ENCODE measurements at regions not wholly inside any gene's neighbourhood (a gene's known extent, or its start where the extent isn't known, plus 50 kb on each side); places are given as distances from the start of the nearest gene placed in this dataset.

DNA sequence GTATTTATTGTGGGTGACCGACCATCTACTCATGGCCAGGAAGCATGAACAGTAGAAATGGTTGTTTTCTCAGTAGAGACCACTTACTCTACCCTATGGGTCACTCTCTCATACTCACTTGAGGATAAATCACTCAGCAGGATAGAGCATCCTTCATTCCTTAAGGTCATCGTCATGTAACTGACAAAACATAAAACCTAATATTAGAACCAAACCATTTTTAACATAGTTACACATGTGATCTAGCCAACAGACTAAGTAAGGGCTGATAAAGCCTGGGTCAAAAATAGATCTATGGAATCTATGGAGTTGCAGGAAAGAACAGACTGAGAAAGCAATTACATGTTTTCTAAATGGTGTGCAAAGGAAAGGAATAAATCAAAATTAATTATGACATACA lies 769.1 kb downstream of the NTRK3 start:
- no peaks in the 10 kb centered on the region for H3K27me3 ChIP-seq

GRCh38 chr15:87483468-87483867 lies 773.1 kb downstream of the NTRK3 start:
- H3K4me3 ChIP-seq: no peak overlapping the region
- H3K27ac ChIP-seq: no peak overlapping the region
- H3K36me3 ChIP-seq: no peaks in the 10 kb centered on the region
- no peak for DNase-seq
- H3K27me3 ChIP-seq: no peaks in the 10 kb centered on the region
- WGBS, 5 donors: 63 to 85% (median 74%) methylated on average over 1 of the region's 1 CpG
- no peaks in the 10 kb centered on the region for H3K9me3 ChIP-seq
- no peaks in the 10 kb centered on the region for H3K4me1 ChIP-seq
- TF ChIP-seq POLR2A (IDR thresholded peaks at IDR 0.05): no peak
- no peak for TF ChIP-seq EP300 (IDR thresholded peaks at IDR 0.05)
- TF ChIP-seq, protein P1, sequence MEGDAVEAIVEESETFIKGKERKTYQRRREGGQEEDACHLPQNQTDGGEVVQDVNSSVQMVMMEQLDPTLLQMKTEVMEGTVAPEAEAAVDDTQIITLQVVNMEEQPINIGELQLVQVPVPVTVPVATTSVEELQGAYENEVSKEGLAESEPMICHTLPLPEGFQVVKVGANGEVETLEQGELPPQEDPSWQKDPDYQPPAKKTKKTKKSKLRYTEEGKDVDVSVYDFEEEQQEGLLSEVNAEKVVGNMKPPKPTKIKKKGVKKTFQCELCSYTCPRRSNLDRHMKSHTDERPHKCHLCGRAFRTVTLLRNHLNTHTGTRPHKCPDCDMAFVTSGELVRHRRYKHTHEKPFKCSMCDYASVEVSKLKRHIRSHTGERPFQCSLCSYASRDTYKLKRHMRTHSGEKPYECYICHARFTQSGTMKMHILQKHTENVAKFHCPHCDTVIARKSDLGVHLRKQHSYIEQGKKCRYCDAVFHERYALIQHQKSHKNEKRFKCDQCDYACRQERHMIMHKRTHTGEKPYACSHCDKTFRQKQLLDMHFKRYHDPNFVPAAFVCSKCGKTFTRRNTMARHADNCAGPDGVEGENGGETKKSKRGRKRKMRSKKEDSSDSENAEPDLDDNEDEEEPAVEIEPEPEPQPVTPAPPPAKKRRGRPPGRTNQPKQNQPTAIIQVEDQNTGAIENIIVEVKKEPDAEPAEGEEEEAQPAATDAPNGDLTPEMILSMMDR (IDR thresholded peaks at IDR 0.05): no peak
- no peak for TF ChIP-seq POLR2AphosphoS5 (IDR thresholded peaks at IDR 0.05)
- intact Hi-C loops (cut with DNase I; ENCODE audit: low total_unique reads): no loop called here

More for the DNA sequence above, 769.1 kb downstream of the NTRK3 start:
- H3K27ac ChIP-seq: no peak overlapping the region
- H3K36me3 ChIP-seq: no peaks in the 10 kb centered on the region
- no peak overlapping the region for H3K4me3 ChIP-seq
- intact Hi-C loops (cut with DNase I; ENCODE audit: low total_unique reads): no loop called here
- no peak for DNase-seq
- no peaks in the 10 kb centered on the region for H3K4me1 ChIP-seq
- H3K9me3 ChIP-seq: peaks cover 0 to 5% (median 0%) of the 10 kb centered on the region in 4 donors
- WGBS, 5 donors: 66 to 79% (median 74%) methylated on average over 2 of the region's 2 CpGs
- TF ChIP-seq, protein P1 (IDR thresholded peaks at IDR 0.05): no peak
- no peak for TF ChIP-seq EP300 (IDR thresholded peaks at IDR 0.05)
- TF ChIP-seq POLR2A (IDR thresholded peaks at IDR 0.05): no peak
- TF ChIP-seq POLR2AphosphoS5 (IDR thresholded peaks at IDR 0.05): no peak

DNA sequence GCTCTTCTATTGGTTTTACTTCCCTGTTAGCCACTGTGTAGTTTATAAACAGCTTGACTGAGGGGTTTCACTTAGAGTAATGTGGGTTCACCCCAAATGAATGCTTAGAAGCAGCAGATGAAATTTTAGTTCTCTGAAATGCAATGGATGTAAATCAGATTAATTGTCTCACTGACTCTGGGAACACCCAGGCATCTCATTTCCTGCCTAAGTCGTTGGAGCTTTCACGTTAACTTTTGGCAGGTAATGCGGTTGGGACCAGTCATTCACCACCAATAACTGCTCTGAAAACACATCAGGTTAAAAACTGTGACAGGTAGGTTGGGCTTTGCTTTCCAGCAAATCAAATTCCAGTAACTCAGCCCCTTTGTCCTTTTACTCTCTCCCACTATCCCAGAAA lies 775.4 kb downstream of the NTRK3 start:
- 65 to 82% (median 71%) methylated on average over 3 of the region's 3 CpGs for whole genome bisulfite sequencing, 5 donors
- no peak overlapping the region for H3K4me3 ChIP-seq

GRCh38 chr15:87478687-87479072 lies 777.9 kb downstream of the NTRK3 start:
- H3K36me3 ChIP-seq: no peaks in the 10 kb centered on the region
- 68 to 83% (median 75%) methylated on average over 2 of the region's 2 CpGs for WGBS, 5 donors
- H3K4me1 ChIP-seq: peaks cover 0 to 9% (median 0%) of the 10 kb centered on the region in 4 donors
- no peak overlapping the region for H3K4me3 ChIP-seq
- H3K9me3 ChIP-seq: no peaks in the 10 kb centered on the region
- intact Hi-C loops (cut with DNase I; ENCODE audit: low total_unique reads): no loop called here
- H3K27ac ChIP-seq: no peak overlapping the region
- H3K27me3 ChIP-seq: no peaks in the 10 kb centered on the region
- TF ChIP-seq POLR2AphosphoS5 (IDR thresholded peaks at IDR 0.05): no peak
- TF ChIP-seq, protein P1 (IDR thresholded peaks at IDR 0.05): no peak
- TF ChIP-seq EP300 (IDR thresholded peaks at IDR 0.05): no peak
- TF ChIP-seq POLR2A (IDR thresholded peaks at IDR 0.05): no peak
- no peak for DNase-seq

More for the DNA sequence above, 775.4 kb downstream of the NTRK3 start:
- no peak for DNase-seq
- H3K27ac ChIP-seq: no peak overlapping the region
- H3K36me3 ChIP-seq: no peaks in the 10 kb centered on the region
- intact Hi-C loops (cut with DNase I; ENCODE audit: low total_unique reads): no loop called here
- no peaks in the 10 kb centered on the region for H3K9me3 ChIP-seq
- TF ChIP-seq POLR2AphosphoS5 (IDR thresholded peaks at IDR 0.05) (no peak), POLR2A (IDR thresholded peaks at IDR 0.05) (no peak), EP300 (IDR thresholded peaks at IDR 0.05) (no peak)
- TF ChIP-seq, protein P1 (IDR thresholded peaks at IDR 0.05): no peak
- H3K4me1 ChIP-seq: peaks cover 0 to 9% (median 0%) of the 10 kb centered on the region in 4 donors
- no peaks in the 10 kb centered on the region for H3K27me3 ChIP-seq
